ENCODE measurements at regions not wholly inside any gene's neighbourhood (a gene's known extent, or its start where the extent isn't known, plus 50 kb on each side); places are given as distances from the start of the nearest gene placed in this dataset.

GRCh38 chr16:85518398-85519049 lies 94.6 kb upstream of the GSE1 start:
- TF ChIP-seq CTCF (IDR thresholded peaks at IDR 0.05; ENCODE audit: insufficient read depth, low read depth, low read length) = no peak
- no peak for TF ChIP-seq EZH2 (IDR thresholded peaks at IDR 0.05; ENCODE audit: insufficient read depth, low read length)
